ENCODE measurements at regions not wholly inside any gene's neighbourhood (a gene's known extent, or its start where the extent isn't known, plus 50 kb on each side); places are given as distances from the start of the nearest gene placed in this dataset.

GRCh38 chr2:237150186-237150585 lies 64.5 kb downstream of the COPS8 start:
- ATAC-seq (no peak), DNase-seq (no peak)
- intact Hi-C loops (cut with DNase I, micrococcal nuclease): no loop called here

GRCh38 chr2:237150831-237151375 lies 65.2 kb downstream of the COPS8 start:
- ATAC-seq (no peak), DNase-seq (no peak)
- intact Hi-C loops (cut with DNase I, micrococcal nuclease): no loop called here

GRCh38 chr2:237152361-237152760 lies 66.7 kb downstream of the COPS8 start:
- no peak for DNase-seq
- intact Hi-C loops (cut with DNase I, micrococcal nuclease): no loop called here
- no peak for ATAC-seq

GRCh38 chr2:237153181-237153580 lies 67.5 kb downstream of the COPS8 start:
- intact Hi-C loops (cut with DNase I, micrococcal nuclease): no loop called here
- no peak for DNase-seq
- ATAC-seq: no peak

GRCh38 chr2:237154082-237154638 lies 68.5 kb downstream of the COPS8 start:
- peak; percentile 50 for ATAC-seq

GRCh38 chr2:237154884-237155851 lies 69.5 kb downstream of the COPS8 start:
- DNase-seq: no peak
- ATAC-seq: no peak
- intact Hi-C loops (cut with DNase I, micrococcal nuclease): no loop called here

More at GRCh38 chr2:237154082-237154638, 68.5 kb downstream of the COPS8 start:
- no peak for DNase-seq
- intact Hi-C loops (cut with DNase I, micrococcal nuclease): no loop called here

- intact Hi-C loops (cut with DNase I, micrococcal nuclease): no loop called here
- ATAC-seq (no peak), DNase-seq (no peak)
Measured at GRCh38 chr2:237156031-237156856, 70.6 kb downstream of the COPS8 start.

- DNase-seq: no peak
- ATAC-seq: no peak
- intact Hi-C loops (cut with DNase I, micrococcal nuclease): no loop called here
Measured at GRCh38 chr2:237156857-237157779, 71.4 kb downstream of the COPS8 start.

- intact Hi-C loops (cut with DNase I, micrococcal nuclease): no loop called here
- DNase-seq (no peak), ATAC-seq (no peak)
Measured at GRCh38 chr2:237157780-237158102, 72.1 kb downstream of the COPS8 start.

- intact Hi-C loops (cut with DNase I, micrococcal nuclease): no loop called here
- DNase-seq: no peak
- ATAC-seq: no peak
Measured at GRCh38 chr2:237158194-237158593, 72.5 kb downstream of the COPS8 start.

GRCh38 chr2:237159006-237159911 lies 73.6 kb downstream of the COPS8 start:
- DNase-seq (no peak), ATAC-seq (no peak)
- intact Hi-C loops (cut with DNase I, micrococcal nuclease): no loop called here

- ATAC-seq: peak; percentile 79
Measured at GRCh38 chr2:237160271-237160919, 74.7 kb downstream of the COPS8 start.

GRCh38 chr2:237161189-237161588 lies 75.5 kb downstream of the COPS8 start:
- no peak for ATAC-seq
- no peak for DNase-seq
- intact Hi-C loops (cut with DNase I, micrococcal nuclease): loop anchor here in 1 of 2 donors (10.0 kb wide), 1 partner anchor 314 kb away; no protein-coding TSS in a partner anchor

More at GRCh38 chr2:237160271-237160919, 74.7 kb downstream of the COPS8 start:
- intact Hi-C loops (cut with DNase I, micrococcal nuclease): loop anchor here in 1 of 2 donors (10.0 kb wide), 1 partner anchor 314 kb away; no protein-coding TSS in a partner anchor
- peak in 1 of 2 donors; percentile 11 for DNase-seq

- ATAC-seq (no peak), DNase-seq (no peak)
- intact Hi-C loops (cut with DNase I, micrococcal nuclease): loop anchor here in 1 of 2 donors (10.0 kb wide), 1 partner anchor 312 kb away; no protein-coding TSS in a partner anchor
Measured at GRCh38 chr2:237162959-237163358, 77.3 kb downstream of the COPS8 start.

GRCh38 chr2:237164474-237165042 lies 78.9 kb downstream of the COPS8 start:
- intact Hi-C loops (cut with DNase I, micrococcal nuclease): loop anchor here in 1 of 2 donors (10.0 kb wide), 1 partner anchor 310 kb away; no protein-coding TSS in a partner anchor
- DNase-seq (no peak), ATAC-seq (no peak)
